Astrocyte (in vitro differentiated cells and primary cell): ENCODE measurements at regions not wholly inside any gene's neighbourhood (a gene's known extent, or its start where the extent isn't known, plus 50 kb on each side); places are given as distances from the start of the nearest gene placed in this dataset.
A peak's percentile ranks its signal among the peaks of the same experiment; 100 is the strongest.

Source experiments
- DNase-seq: peaks from one replicate; pipeline ENCODE4 v3.0.0-alpha.2; 2010; ENCODE audit warnings: low read depth
- FAIRE-seq: peaks from 2 replicates; lab custom pipeline; 2011; peaks lifted over from hg19 to GRCh38; lab: Jason Lieb, UNC
- H2AFZ ChIP-seq: 2 replicates; pipeline ENCODE4 v1.6.0; 2012; ENCODE audit warnings: low read depth, low read length, inconsistent platforms
- H3K27ac ChIP-seq: 2 replicates; pipeline ENCODE4 v1.5.1; 2011; ENCODE audit warnings: low read depth, low read length, inconsistent platforms
- H3K27me3 ChIP-seq: 2 replicates; pipeline ENCODE4 v1.6.0; 2011; ENCODE audit warnings: low read length, inconsistent platforms; ENCODE audit not compliant: insufficient read depth
- H3K36me3 ChIP-seq: 2 replicates; pipeline ENCODE4 v1.5.1; 2011; ENCODE audit warnings: low read length, inconsistent platforms; ENCODE audit not compliant: insufficient read depth
- H3K4me1 ChIP-seq: 2 replicates; pipeline ENCODE4 v1.5.1; 2011; ENCODE audit warnings: low read length, inconsistent platforms; ENCODE audit not compliant: insufficient read depth
- H3K4me2 ChIP-seq: 2 replicates; pipeline ENCODE4 v1.6.0; 2012; ENCODE audit warnings: low read length, inconsistent platforms
- H3K4me3 ChIP-seq: 2 replicates; pipeline ENCODE4 v1.5.1; 2011; ENCODE audit warnings: low read depth, mild to moderate bottlenecking, low read length, inconsistent platforms; ENCODE audit not compliant: insufficient read depth
- H3K79me2 ChIP-seq: 2 replicates; pipeline ENCODE4 v1.6.0; 2012; ENCODE audit warnings: mild to moderate bottlenecking, low read length, inconsistent platforms; ENCODE audit not compliant: insufficient read depth
- H3K9ac ChIP-seq: 2 replicates; pipeline ENCODE4 v1.6.0; 2012; ENCODE audit warnings: mild to moderate bottlenecking, low read length, inconsistent platforms
- H3K9me3 ChIP-seq: 2 replicates; pipeline ENCODE4 v1.5.1; 2012; ENCODE audit warnings: low read depth, mild to moderate bottlenecking, low read length, inconsistent platforms; ENCODE audit not compliant: insufficient read depth
- H4K20me1 ChIP-seq: 2 replicates; pipeline ENCODE4 v1.6.0; 2012; ENCODE audit warnings: low read length, inconsistent platforms; ENCODE audit not compliant: insufficient read depth
- H3K27ac Mint-ChIP-seq: one replicate; pipeline ENCODE4 v1.8.0; 2021; ENCODE audit warnings: mild to moderate bottlenecking, mixed read lengths; ENCODE audit not compliant: unreplicated experiment
- H3K27me3 Mint-ChIP-seq: one replicate; pipeline ENCODE4 v1.8.0; 2021; ENCODE audit warnings: low read depth, mixed read lengths; ENCODE audit not compliant: unreplicated experiment
- H3K36me3 Mint-ChIP-seq: one replicate; pipeline ENCODE4 v1.8.0; 2021; ENCODE audit warnings: low read depth, mixed read lengths; ENCODE audit not compliant: unreplicated experiment
- H3K4me1 Mint-ChIP-seq: one replicate; pipeline ENCODE4 v1.8.0; 2021; ENCODE audit warnings: low read depth, mixed read lengths; ENCODE audit not compliant: unreplicated experiment
- H3K4me3 Mint-ChIP-seq: one replicate; pipeline ENCODE4 v1.8.0; 2021; ENCODE audit warnings: mild to moderate bottlenecking, moderate library complexity, mixed read lengths; ENCODE audit not compliant: unreplicated experiment
- H3K9me3 Mint-ChIP-seq: one replicate; pipeline ENCODE4 v1.8.0; 2021; ENCODE audit warnings: mild to moderate bottlenecking, mixed read lengths; ENCODE audit not compliant: unreplicated experiment
- CTCF ChIP-seq: IDR thresholded peaks from 2 replicates; pipeline ENCODE4 v1.5.1; 2011; ENCODE audit warnings: low read depth, mild to moderate bottlenecking, inconsistent platforms, low read length, moderate library complexity; ENCODE audit not compliant: insufficient read depth
- EZH2 ChIP-seq: IDR thresholded peaks from 2 replicates; pipeline ENCODE4 v1.6.1; 2012; ENCODE audit warnings: mild to moderate bottlenecking, low read length, inconsistent platforms; ENCODE audit not compliant: insufficient read depth

GRCh38 chr18:52200921-52201663 lies 138.9 kb upstream of the DCC start:
- Mint-ChIP-seq H3K36me3 (no peaks in the 10 kb centered on the region), H3K4me1 (peaks cover 7% of the 10 kb centered on the region), H3K27me3 (peaks cover under 1% of the 10 kb centered on the region), H3K27ac (no peak overlapping the region), H3K9me3 (no peaks in the 10 kb centered on the region), H3K4me3 (no peak overlapping the region)
- Histone ChIP-seq H3K27me3 (no peaks in the 10 kb centered on the region), H3K27ac (no peak overlapping the region), H3K4me2 (no peak overlapping the region), H2AFZ (no peak overlapping the region), H3K9me3 (no peaks in the 10 kb centered on the region), H3K4me1 (no peaks in the 10 kb centered on the region), H3K4me3 (no peak overlapping the region), H4K20me1 (no peaks in the 10 kb centered on the region), H3K79me2 (no peaks in the 10 kb centered on the region), H3K36me3 (no peaks in the 10 kb centered on the region), H3K9ac (no peak overlapping the region)
- FAIRE-seq (no peak), DNase-seq (no peak)
- TF ChIP-seq CTCF (no peak), EZH2 (no peak)

- TF ChIP-seq CTCF = no peak
- TF ChIP-seq EZH2 = no peak
- Histone ChIP-seq H3K27me3 (peaks cover 2% of the 10 kb centered on the region), H3K36me3 (no peaks in the 10 kb centered on the region), H3K9ac (no peak overlapping the region), H3K9me3 (no peaks in the 10 kb centered on the region), H3K79me2 (no peaks in the 10 kb centered on the region), H3K4me1 (no peaks in the 10 kb centered on the region), H3K27ac (no peak overlapping the region), H3K4me2 (no peak overlapping the region), H3K4me3 (no peak overlapping the region), H2AFZ (no peak overlapping the region), H4K20me1 (no peaks in the 10 kb centered on the region)
- DNase-seq (no peak), FAIRE-seq (no peak)
- Mint-ChIP-seq H3K36me3 (no peaks in the 10 kb centered on the region), H3K4me3 (no peak overlapping the region), H3K27me3 (peaks cover 6% of the 10 kb centered on the region), H3K9me3 (no peaks in the 10 kb centered on the region), H3K27ac (no peak overlapping the region), H3K4me1 (no peaks in the 10 kb centered on the region)
These were observed 131.4 kb upstream of the DCC start for GRCh38 chr18:52208646-52209045.

GRCh38 chr18:52216109-52216508 lies 123.9 kb upstream of the DCC start:
- Mint-ChIP-seq H3K36me3 (no peaks in the 10 kb centered on the region), H3K4me3 (no peak overlapping the region), H3K4me1 (peaks cover 9% of the 10 kb centered on the region), H3K27ac (peak overlapping the region; percentile 63), H3K27me3 (no peaks in the 10 kb centered on the region), H3K9me3 (no peaks in the 10 kb centered on the region)
- no peak overlapping the region for H3K4me2 ChIP-seq
- H4K20me1 ChIP-seq = no peaks in the 10 kb centered on the region
- FAIRE-seq (no peak), DNase-seq (no peak)
- no peak overlapping the region for H2AFZ ChIP-seq
- H3K9ac ChIP-seq = no peak overlapping the region
- H3K4me1 ChIP-seq = no peaks in the 10 kb centered on the region
- no peak overlapping the region for H3K4me3 ChIP-seq
- no peaks in the 10 kb centered on the region for H3K9me3 ChIP-seq
- no peaks in the 10 kb centered on the region for H3K36me3 ChIP-seq
- no peaks in the 10 kb centered on the region for H3K79me2 ChIP-seq
- H3K27ac ChIP-seq = no peak overlapping the region
- H3K27me3 ChIP-seq = no peaks in the 10 kb centered on the region
- TF ChIP-seq EZH2 (no peak), CTCF (no peak)
